DOHH2 (cell line): ENCODE measurements at regions not wholly inside any gene's neighbourhood (a gene's known extent, or its start where the extent isn't known, plus 50 kb on each side); places are given as distances from the start of the nearest gene placed in this dataset.

ENCODE experiments used
- H3F3A ChIP-seq: fragments of 200-600 bp; sonication (generic), shearing (Covaris generic); 2 replicates; pipeline ENCODE4 v1.6.0; 2016; ENCODE audit warnings: antibody characterized with exemption, mild to moderate bottlenecking; ENCODE audit not compliant: control insufficient read depth, insufficient read depth
- H3K27ac ChIP-seq: fragments of 200-600 bp; sonication (generic); 2 replicates; pipeline ENCODE4 v1.5.1; 2014; ENCODE audit warnings: low read depth, mild to moderate bottlenecking, low read length, moderate library complexity
- H3K27me3 ChIP-seq: fragments of 200-600 bp; sonication (generic); 2 replicates; pipeline ENCODE4 v1.6.1; 2014; ENCODE audit warnings: mild to moderate bottlenecking, low read length, mixed read lengths; ENCODE audit not compliant: control insufficient read depth
- H3K36me3 ChIP-seq: fragments of 200-600 bp; sonication (generic); 2 replicates; pipeline ENCODE4 v1.6.1; 2014; ENCODE audit warnings: mild to moderate bottlenecking, low read length, moderate library complexity, mixed read lengths; ENCODE audit not compliant: control insufficient read depth
- H3K4me1 ChIP-seq: fragments of 200-600 bp; sonication (generic); 2 replicates; pipeline ENCODE4 v1.6.1; 2014; ENCODE audit warnings: mild to moderate bottlenecking, low read length, mixed read lengths; ENCODE audit not compliant: control insufficient read depth
- H3K4me2 ChIP-seq: fragments of 200-600 bp; sonication (generic); 2 replicates; pipeline ENCODE4 v1.6.0; 2014; ENCODE audit warnings: mild to moderate bottlenecking, low read length, moderate library complexity
- H3K4me3 ChIP-seq: fragments of 200-600 bp; sonication (generic); 2 replicates; pipeline ENCODE4 v1.5.1; 2014; ENCODE audit warnings: mild to moderate bottlenecking, low read length, mixed read lengths
- H3K79me2 ChIP-seq: fragments of 200-600 bp; sonication (generic); 2 replicates; pipeline ENCODE4 v1.6.1; 2014; ENCODE audit warnings: mild to moderate bottlenecking, low read length, mixed read lengths; ENCODE audit not compliant: control insufficient read depth
- H3K9me2 ChIP-seq: fragments of 200-600 bp; sonication (generic); replicated peaks from 2 replicates; pipeline ENCODE4 v1.6.1; 2014; ENCODE audit warnings: mild to moderate bottlenecking, low read length, mixed read lengths; ENCODE audit not compliant: control insufficient read depth
- H3K9me3 ChIP-seq: fragments of 200-600 bp; sonication (generic); 2 replicates; pipeline ENCODE4 v1.6.1; 2014; ENCODE audit warnings: antibody characterized with exemption, low read length, mixed read lengths; ENCODE audit not compliant: control insufficient read depth, insufficient read depth
- H4K20me1 ChIP-seq: fragments of 200-600 bp; sonication (generic); 2 replicates; pipeline ENCODE4 v1.6.0; 2014; ENCODE audit warnings: low read depth, mild to moderate bottlenecking, antibody characterized with exemption, low read length, moderate library complexity; ENCODE audit not compliant: control insufficient read depth, insufficient read depth
- EZH2phosphoT487 ChIP-seq: fragments of 200-600 bp; sonication (generic); IDR thresholded peaks from 2 replicates; pipeline ENCODE4 v1.6.1; 2017; ENCODE audit warnings: borderline replicate concordance, mild to moderate bottlenecking, antibody characterized with exemption, low read length, moderate library complexity, mixed read lengths
- TF ChIP-seq, protein P1 (sequence below): fragments of 200-600 bp; sonication (generic); IDR thresholded peaks from one replicate; pipeline ENCODE4 v1.5.1; 2014; ENCODE audit warnings: antibody characterized with exemption, mild to moderate bottlenecking, low read depth, low read length; ENCODE audit not compliant: poor library complexity, severe bottlenecking

DNA sequence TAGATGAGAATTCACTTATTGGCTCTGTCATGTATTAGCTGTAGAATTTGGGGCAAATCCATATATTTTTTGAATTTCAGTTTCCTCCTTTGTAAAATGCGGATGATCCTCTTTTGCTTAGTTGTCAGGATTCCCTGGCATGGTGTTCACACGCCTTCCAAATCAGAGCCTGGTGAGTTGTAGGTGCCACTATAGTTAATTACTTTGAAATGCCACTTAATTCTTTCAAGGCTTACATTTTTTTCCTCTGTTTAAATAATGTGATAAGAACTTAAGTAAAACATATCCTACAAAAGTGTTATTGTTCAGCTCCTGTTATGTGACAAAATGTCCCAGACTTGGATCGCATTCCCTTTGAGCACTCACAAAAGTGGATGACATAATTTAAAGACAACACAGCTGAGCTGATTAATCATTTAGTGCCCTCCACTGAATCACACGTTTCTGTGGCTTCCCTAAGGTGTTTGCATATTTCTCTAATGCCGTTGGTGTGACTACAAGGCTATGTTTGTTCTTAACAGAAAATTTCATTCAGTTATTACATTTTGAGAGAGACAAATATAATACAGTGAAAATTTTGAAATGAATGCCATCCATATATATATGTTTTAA lies 471.2 kb upstream of the CHST9 start:
- no peaks in the 10 kb centered on the region for H3K4me1 ChIP-seq
- H3K36me3 ChIP-seq, result no peaks in the 10 kb centered on the region
- TF ChIP-seq EZH2phosphoT487, result no peak
- TF ChIP-seq, protein P1, sequence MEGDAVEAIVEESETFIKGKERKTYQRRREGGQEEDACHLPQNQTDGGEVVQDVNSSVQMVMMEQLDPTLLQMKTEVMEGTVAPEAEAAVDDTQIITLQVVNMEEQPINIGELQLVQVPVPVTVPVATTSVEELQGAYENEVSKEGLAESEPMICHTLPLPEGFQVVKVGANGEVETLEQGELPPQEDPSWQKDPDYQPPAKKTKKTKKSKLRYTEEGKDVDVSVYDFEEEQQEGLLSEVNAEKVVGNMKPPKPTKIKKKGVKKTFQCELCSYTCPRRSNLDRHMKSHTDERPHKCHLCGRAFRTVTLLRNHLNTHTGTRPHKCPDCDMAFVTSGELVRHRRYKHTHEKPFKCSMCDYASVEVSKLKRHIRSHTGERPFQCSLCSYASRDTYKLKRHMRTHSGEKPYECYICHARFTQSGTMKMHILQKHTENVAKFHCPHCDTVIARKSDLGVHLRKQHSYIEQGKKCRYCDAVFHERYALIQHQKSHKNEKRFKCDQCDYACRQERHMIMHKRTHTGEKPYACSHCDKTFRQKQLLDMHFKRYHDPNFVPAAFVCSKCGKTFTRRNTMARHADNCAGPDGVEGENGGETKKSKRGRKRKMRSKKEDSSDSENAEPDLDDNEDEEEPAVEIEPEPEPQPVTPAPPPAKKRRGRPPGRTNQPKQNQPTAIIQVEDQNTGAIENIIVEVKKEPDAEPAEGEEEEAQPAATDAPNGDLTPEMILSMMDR, result no peak
- H3K27me3 ChIP-seq, result no peaks in the 10 kb centered on the region
- H3K9me2 ChIP-seq, result no peaks in the 10 kb centered on the region
- H3F3A ChIP-seq, result no peaks in the 10 kb centered on the region
- H3K4me3 ChIP-seq, result no peak overlapping the region
- H4K20me1 ChIP-seq, result no peaks in the 10 kb centered on the region
- no peak overlapping the region for H3K4me2 ChIP-seq
- no peaks in the 10 kb centered on the region for H3K9me3 ChIP-seq
- no peak overlapping the region for H3K27ac ChIP-seq
- no peaks in the 10 kb centered on the region for H3K79me2 ChIP-seq

DNA sequence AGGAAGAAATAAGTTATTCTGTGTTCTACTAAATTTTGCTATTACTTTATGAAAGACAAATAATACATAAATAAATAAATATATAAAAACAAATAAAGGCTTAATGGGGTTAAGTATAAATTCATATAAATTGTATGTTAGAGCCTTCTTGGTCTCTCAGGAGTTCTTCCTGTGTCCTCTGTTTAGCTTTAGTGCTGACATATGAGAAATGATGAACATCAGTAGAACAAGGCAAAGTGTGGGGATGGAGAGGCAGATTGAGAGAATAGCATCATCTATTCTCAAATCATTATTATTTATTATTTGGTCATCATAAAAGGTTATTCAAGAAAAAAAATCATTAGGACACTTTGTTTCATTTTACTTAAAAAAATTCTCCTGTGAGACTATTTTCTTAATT lies 468.1 kb upstream of the CHST9 start:
- no peaks in the 10 kb centered on the region for H3F3A ChIP-seq
- H3K4me2 ChIP-seq, result no peak overlapping the region
- H3K27ac ChIP-seq, result no peak overlapping the region
- H3K9me2 ChIP-seq, result no peaks in the 10 kb centered on the region
- TF ChIP-seq, protein P1, result no peak
- no peak for TF ChIP-seq EZH2phosphoT487
- no peaks in the 10 kb centered on the region for H3K4me1 ChIP-seq
- H3K27me3 ChIP-seq, result no peaks in the 10 kb centered on the region
- no peak overlapping the region for H3K4me3 ChIP-seq
- H3K9me3 ChIP-seq, result no peaks in the 10 kb centered on the region
- H3K36me3 ChIP-seq, result no peaks in the 10 kb centered on the region
- no peaks in the 10 kb centered on the region for H4K20me1 ChIP-seq
- no peaks in the 10 kb centered on the region for H3K79me2 ChIP-seq

DNA sequence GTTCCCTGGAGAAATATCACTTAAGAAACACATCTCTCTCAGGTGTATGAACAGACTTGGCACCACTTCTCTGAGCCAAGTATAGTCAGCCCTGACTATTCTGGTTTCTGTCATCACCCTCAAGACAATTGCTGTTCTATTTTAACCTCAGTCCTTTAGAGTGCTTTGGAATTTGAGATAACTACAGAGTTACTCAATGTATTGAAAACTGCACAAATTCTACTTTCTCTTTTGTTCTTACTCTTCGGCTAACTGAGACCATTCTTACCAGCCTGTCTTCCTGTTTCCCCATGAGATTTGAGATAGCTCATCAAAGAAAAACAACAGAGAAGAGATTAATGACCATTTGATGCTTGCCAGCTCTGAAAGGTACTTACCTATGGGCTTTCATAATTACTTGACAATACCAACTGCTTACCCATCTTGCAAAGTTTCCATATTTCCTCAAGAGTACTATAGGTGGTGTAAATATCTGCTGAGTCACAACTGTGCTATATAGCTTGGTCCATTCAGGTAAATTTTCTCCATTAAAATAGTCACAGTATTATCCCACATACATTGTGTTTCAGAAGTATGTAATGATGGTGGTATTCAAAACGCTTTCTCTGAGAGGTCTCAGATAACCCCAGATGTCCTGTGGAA lies 467.5 kb upstream of the CHST9 start:
- H3K4me3 ChIP-seq, result no peak overlapping the region
- no peak overlapping the region for H3K4me2 ChIP-seq
- H3K79me2 ChIP-seq, result no peaks in the 10 kb centered on the region
- H3K36me3 ChIP-seq, result no peaks in the 10 kb centered on the region
- no peaks in the 10 kb centered on the region for H3K9me2 ChIP-seq
- H3F3A ChIP-seq, result no peaks in the 10 kb centered on the region
- H3K4me1 ChIP-seq, result no peaks in the 10 kb centered on the region
- TF ChIP-seq, protein P1, result no peak
- TF ChIP-seq EZH2phosphoT487, result no peak
- no peaks in the 10 kb centered on the region for H3K9me3 ChIP-seq
- H4K20me1 ChIP-seq, result no peaks in the 10 kb centered on the region
- no peak overlapping the region for H3K27ac ChIP-seq
- no peaks in the 10 kb centered on the region for H3K27me3 ChIP-seq
